ENCODE measurements at regions not wholly inside any gene's neighbourhood (a gene's known extent, or its start where the extent isn't known, plus 50 kb on each side); places are given as distances from the start of the nearest gene placed in this dataset.
"Not testable (repeated sequence)": the region's sequence is repeated elsewhere in the genome, so short reads cannot be mapped to it uniquely, and the experiment has no call there.

GRCh38 chr15:69554279-69554961 is 101.8 kb downstream of the RPLP1 start:
- no peak for DNase-seq

DNA sequence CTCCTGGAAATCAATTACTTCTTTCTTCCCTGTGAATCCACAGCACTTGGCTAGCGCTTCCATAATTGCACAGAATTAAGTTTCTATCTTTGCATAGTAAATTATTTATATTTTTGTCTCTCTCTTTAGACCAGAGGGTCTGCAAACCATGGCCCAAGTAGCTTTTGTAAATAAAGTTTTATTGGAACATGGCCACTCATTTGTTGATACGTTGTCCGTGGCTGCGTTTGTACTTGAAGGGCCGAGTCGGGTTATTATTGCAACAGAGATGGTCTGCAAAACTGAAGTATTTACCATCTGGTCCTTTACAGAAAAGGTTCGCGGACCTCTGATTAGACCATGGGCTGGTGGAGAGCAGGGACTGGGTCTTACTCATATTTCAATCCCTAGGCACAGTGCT is 102.5 kb downstream of the RPLP1 start:
- no peak for DNase-seq

DNA sequence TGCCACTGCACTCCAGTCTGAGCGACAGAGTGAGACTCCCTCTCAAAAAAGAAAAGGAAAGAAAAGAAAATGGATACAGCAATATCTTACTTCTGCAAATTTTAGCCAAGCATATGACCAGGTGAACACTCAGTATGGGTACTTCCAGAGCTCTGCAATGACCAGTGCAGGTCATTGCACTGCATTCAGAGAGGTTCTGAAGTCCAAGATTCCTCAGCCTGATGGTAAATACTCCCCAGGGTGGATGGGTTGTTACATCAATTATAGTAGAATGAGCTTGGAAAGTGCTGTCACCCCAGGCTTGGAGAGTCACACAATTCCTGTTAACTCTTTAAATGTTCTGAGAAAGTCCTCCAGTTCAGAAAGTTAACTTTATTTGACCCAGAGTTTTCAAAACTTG is 103.7 kb downstream of the RPLP1 start:
- no peak for DNase-seq

- peak; percentile 88 for DNase-seq
Observed at GRCh38 chr15:69557020-69557706, 104.5 kb downstream of the RPLP1 start.

DNA sequence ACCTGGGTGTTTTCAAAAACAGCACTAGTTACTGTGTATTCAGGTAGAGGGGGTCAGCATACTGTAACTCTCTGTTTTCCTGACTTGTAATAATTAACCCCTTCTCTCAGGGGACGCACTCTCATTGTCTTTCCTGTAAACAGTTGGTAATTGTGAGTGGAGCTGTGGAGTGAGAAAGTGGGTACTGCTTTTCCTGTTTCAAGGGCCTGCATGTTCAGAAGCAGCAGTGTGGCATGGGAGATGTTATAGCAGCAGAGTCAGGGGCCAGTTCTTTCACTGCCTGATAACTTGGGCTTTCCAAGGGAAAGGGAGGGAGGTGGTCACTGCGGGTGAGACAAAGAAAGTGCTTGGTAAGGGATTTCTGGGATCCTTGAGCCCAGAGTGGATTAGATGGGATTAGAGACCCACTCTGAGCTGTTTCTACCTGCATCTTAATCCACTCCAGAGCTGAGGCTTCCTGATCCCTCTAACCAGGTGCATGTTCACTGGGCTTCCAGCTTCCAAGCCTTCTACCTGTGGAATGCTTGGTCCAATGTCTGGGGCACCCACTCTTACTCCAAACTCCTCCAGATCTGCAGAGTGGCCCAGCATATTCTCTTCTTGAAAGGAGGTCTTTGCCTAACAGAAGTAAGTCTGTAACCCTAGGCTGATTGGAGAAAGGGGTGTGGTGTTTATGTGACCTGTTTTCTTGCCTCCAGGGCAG is 105.2 kb downstream of the RPLP1 start:
- DNase-seq = no peak

GRCh38 chr15:69559440-69560190 is 107.0 kb downstream of the RPLP1 start:
- no peak for DNase-seq

DNA sequence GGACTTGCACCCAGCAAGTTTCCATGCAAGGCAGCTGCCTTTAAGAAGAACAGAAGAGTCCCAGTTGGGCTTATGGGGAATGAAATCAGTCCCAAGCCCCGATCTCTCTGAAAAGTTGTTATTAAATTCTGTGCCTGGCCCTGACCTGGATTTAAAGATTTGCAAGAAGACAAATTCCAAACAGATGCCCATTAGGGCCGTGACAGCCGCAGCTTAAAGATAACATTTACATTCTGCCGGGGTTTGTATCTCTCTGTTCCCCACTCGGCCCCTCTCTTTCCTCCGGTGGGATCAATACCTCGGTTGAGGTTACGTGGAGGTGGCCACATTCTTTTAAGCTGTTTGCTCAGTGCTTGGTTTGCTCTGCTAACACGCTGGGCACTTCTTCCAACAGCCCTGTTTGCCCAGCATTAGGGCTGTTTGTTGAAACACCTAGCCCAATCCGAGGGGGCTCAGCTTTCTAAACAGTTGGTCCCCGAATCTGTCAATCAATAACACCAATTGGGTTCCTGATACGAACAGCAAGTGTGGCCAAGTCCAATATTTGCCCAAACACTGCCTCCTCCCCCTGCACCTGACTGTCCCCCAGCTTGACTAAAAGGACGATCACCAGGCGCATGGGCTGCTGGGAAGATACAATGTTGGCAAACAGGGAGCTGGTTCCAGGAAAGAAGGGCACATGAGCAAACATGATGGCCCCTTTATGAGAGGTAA is 108.6 kb downstream of the RPLP1 start:
- no peak for DNase-seq

DNA sequence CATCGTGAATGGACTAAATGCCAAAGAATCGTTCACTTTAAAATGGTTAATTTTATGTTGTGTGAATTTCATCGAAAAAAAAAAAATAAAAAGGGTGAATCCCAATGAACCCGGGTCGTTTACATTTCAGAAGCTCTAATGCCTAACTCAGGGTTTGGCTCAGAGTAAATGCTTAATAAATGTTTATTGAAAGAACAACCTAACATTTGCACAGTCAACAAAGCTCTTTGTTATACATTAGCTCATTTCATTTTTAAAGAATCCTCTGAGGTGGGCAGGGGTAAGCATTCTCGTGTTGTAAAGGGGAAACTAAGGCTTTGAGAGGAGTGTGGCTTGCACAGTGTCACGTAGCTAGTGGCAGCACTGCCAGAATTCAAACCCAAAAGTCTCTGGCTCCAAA is 109.5 kb downstream of the RPLP1 start:
- no peak for DNase-seq

DNA sequence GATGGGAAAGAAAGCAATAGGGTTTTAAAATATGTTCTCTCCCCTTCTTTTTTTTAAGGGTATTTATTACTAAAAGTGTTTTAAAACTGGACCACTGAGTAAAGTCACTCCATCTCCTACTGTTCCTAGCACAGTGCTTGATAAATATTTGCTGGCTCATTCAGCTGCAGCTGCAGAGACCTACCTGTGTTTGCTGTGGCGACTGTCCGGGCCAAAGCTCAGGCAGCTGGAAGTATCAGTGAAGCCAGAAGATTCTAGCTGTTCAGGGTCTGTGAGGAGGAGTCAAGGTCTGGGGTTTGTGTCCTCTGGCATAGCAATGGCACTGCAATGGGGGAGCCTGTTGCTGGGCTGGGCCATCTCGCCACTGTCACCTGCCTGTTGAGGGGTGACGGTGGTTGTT is 109.9 kb downstream of the RPLP1 start:
- DNase-seq = no peak

- DNase-seq = no peak
Observed at GRCh38 chr15:69565066-69565655, 112.5 kb downstream of the RPLP1 start.

DNA sequence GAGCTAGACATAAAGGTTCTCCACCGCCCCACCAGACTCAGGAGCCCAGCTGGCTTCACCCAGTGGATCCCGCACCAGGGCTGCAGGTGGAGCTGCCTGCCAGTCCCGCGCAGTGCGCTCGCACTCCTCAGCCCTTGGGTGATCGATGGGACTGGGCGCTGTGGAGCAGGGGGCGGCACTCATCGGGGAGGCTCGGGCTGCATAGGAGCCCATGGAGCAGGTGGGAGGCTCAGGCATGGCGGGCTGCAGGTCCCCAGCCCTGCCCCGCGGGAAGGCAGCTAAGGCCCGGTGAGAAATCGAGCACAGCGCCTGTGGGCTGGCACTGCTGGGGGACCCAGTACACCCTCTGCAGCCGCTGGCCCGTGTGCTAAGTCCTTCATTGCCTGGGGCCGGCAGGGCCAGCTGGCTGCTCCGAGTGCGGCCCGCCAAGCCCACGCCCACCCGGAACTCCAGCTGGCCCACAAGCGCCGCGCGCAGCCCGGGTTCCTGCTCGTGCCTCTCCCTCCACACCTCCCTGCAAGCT is 114.7 kb downstream of the RPLP1 start:
- DNase-seq = not testable (repeated sequence)

DNA sequence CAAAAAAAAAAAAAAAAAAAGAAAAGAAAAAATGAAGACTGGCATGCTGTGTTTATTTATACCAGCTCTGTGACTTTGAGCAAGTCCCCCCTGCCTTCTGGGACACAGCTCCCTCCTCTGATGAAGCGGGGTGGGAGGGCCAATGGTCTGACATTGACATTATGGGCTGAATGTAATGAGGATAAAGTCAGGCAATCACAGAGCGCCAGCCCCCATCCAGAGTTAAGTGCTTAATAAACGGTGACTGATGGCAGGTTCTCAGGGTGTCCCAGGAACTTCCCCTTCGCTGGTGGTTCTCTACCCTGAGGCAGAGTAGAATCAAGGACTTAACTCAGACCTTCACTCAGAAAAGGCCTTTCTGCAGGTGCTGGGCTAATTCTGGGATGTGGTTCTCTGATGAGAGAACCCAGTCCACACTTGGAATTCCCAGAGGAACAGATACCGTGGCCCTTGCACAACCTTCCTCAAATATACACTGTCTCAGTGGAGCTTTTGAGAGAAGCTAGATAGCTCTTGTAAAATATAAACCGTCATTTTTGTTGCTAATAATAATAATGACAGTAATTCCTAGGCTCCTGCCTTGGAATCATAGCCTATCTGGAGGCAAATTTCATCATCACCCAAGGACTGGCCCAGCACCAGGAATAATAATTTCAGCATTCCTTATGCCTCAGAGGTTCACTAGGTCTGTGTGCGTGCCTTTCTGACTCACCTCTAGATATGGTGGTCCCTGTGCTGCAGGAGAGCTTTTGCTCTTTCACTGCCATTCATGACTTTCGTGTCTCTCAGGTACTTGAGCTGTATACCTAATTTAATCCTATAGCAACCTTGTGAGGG is 115.8 kb downstream of the RPLP1 start:
- peak; percentile 44 for DNase-seq

- DNase-seq = no peak
Observed at GRCh38 chr15:69570454-69570853, 117.8 kb downstream of the RPLP1 start.

DNA sequence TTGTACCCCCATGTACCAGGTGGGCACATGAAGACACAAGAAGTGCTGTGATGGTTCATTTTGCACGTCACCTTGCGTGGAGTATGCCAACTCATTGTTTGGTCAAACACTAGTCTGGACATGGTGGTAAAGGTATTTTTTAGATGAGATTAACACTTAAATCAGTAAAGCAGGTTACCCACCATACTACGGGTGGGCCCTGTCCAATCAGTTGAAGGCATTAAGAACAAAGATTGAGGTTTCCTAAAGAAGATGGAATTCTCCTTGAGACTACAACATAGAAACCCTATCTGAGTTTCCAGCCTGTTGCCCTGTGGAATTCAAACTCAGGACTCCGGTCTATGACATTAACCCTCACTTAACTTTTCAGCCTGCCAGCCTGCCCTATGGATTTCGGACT is 118.4 kb downstream of the RPLP1 start:
- no peak for DNase-seq

DNA sequence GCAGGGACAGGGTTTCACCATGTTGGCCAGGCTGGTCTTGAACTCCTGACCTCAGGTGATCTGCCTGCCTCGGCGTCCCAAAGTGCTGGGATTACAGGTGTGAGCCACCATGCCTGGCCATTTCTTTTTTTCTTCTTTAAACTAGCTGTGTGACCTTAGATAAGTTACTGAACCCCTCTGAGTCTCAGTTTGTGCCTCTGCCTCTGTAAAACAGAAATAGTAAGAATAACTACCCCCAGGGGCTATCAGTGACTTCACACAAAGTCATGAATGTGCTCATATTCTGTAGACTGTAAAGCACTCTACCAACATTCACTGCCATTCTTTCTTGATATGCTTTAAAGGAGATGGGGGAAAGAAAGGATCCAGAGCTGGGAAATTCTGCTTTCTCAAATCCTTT is 120.7 kb downstream of the RPLP1 start:
- not testable (repeated sequence) for DNase-seq

DNA sequence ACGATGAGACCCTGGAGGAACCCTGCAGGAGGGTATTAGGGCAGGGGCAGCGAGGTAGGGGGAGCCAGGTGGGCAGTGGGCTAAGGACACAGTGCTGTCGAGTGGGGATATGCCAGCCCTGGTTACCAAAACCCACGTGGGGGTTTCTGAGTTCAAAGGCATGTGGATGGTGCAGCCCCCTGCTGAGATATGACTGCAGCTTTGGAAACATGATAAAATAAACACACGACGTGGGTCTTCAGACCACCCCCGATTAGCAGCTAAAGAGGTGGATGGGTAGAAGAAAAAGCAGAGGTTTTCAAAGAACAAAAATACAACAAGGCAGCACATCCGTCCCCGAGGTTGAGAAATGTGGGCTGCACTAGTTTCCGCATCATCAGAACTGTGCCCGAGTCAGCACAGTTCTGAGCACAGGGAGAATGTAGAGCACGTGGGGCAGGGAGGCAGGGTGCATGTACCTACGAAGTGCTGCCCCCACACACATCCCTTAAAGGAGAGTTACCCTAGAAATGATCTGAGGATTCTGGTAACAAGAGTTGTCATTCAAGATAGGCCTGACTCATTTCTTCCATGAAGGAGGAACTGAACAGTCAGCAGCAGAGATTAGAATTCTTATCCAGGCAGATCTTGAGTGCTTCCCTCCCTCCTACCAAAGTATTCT is 121.3 kb downstream of the RPLP1 start:
- peak; percentile 6 for DNase-seq

- no peak for DNase-seq
Observed at GRCh38 chr15:69574506-69574905, 121.9 kb downstream of the RPLP1 start.

GRCh38 chr15:69575387-69575786 is 122.8 kb downstream of the RPLP1 start:
- DNase-seq = no peak

DNA sequence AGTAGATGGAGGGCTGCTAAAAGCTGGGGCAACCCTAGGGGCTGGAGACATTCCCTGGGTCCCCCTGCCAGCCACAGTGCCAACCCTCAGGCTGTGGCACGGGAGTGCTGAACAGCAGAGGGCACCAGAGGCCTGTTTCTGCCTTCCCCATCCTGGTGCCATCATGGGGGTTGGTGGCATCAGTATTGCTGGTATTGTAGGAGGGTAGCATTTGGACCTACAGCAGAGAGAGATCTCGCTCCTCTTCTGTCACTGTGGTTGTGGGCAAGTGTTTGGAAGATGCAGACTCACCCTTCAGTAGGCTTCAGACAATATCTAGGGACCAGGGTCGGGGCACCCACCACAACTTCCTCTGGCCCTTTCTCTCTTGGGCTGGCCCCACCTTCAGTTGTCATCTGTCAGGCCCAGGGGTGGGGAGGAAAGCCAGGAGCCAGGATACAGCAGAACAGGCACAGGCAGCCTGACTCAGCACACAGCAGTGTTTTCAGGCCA is 123.5 kb downstream of the RPLP1 start:
- DNase-seq = no peak

- DNase-seq = no peak
Observed at GRCh38 chr15:69576948-69577351, 124.3 kb downstream of the RPLP1 start.

Data from HCEC 1CT (cell line).